Activated CD4-positive, alpha-beta T cell treated with anti-CD3 and anti-CD28 coated beads for 36 hours (primary cell): ENCODE measurements at regions not wholly inside any gene's neighbourhood (a gene's known extent, or its start where the extent isn't known, plus 50 kb on each side); places are given as distances from the start of the nearest gene placed in this dataset.

Source experiments
- ATAC-seq: fragments of 200-7000 bp; cut with Tn5 transposase; one replicate; pipeline ENCODE4 v1.10.0; 2021; ENCODE audit warnings: mild to moderate bottlenecking, moderate library complexity
- CTCF ChIA-PET: fragments of 350-600 bp; sonication (Branson Sonifier 250); formaldehyde crosslinking; loops from one replicate; lab custom pipeline; 2021; ENCODE audit warnings: antibody characterized with exemption; lab: Charles Lee
- POLR2A ChIA-PET: fragments of 350-600 bp; sonication (Branson Sonifier 250); formaldehyde crosslinking; loops from one replicate; lab custom pipeline; 2021; ENCODE audit warnings: antibody characterized with exemption, inconsistent platforms; lab: Charles Lee
- DNase-seq: peaks from one replicate; pipeline ENCODE4 v3.0.0-alpha.2; 2020
- H3K27ac Mint-ChIP-seq: one replicate; pipeline ENCODE4 v1.8.0; 2021; ENCODE audit warnings: mixed read lengths
- H3K27me3 Mint-ChIP-seq: one replicate; pipeline ENCODE4 v1.8.0; 2021; ENCODE audit warnings: mixed read lengths
- H3K36me3 Mint-ChIP-seq: one replicate; pipeline ENCODE4 v1.8.0; 2021; ENCODE audit warnings: low read depth, mixed read lengths
- H3K4me1 Mint-ChIP-seq: one replicate; pipeline ENCODE4 v1.8.0; 2021; ENCODE audit warnings: mixed read lengths
- H3K4me3 Mint-ChIP-seq: one replicate; pipeline ENCODE4 v1.8.0; 2021; ENCODE audit warnings: mild to moderate bottlenecking, moderate library complexity, mixed read lengths
- H3K9me3 Mint-ChIP-seq: one replicate; pipeline ENCODE4 v1.8.0; 2021; ENCODE audit warnings: low read depth, mixed read lengths
- intact Hi-C, 2 experiments: fragments of 100-400 bp; cut with DNase I in 1 of 2; cut with micrococcal nuclease in 1 of 2; formaldehyde crosslinking; loops; one replicate each; pipeline versions ENCODE4 v1.14.2 to v1.15.1; 2022 to 2024; cut with DNase I, micrococcal nuclease

DNA sequence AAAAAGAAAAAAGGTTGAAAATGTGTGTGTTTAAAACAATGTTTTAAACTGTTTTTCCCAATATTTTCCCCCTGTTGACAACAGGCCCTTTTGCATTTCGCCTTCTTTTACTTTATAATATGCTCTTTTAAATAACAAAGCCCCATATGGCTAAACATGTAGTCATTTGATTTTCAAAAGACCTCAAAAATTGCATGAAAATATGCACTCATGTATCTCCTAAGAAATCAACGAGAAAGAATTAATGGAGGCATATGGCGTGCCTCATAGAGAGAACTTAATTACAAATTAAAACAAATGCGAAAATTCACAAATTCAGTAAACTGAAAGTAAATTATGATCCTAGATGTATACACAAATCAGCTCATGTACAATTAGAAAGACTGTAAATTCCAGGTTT, 202.6 kb upstream of the FOXN3 start:
- Mint-ChIP-seq H3K27me3 (no peaks in the 10 kb centered on the region), H3K4me3 (peak overlapping the region; percentile 95), H3K4me1 (peaks cover 64% of the 10 kb centered on the region), H3K9me3 (no peaks in the 10 kb centered on the region), H3K36me3 (peaks cover 9% of the 10 kb centered on the region), H3K27ac (peak overlapping the region; percentile 94)
- ATAC-seq (no peak), DNase-seq (no peak)
- POLR2A ChIA-PET, result interaction anchor here (0.9 to 1.9 kb wide), 3 partner anchors 22 to 189 kb away, joined by 4 to 9 read pairs (median 6); no protein-coding TSS in a partner anchor
- intact Hi-C loops, result loop anchor here (1.0 to 10.0 kb wide), 8 partner anchors 83 to 1615 kb away; partner anchors contain the start of genes GPR65 (in 1 of the 2), RPS6KA5 (in 1 of the 2) and TDP1 (in 1 of the 2)
- CTCF ChIA-PET, result interaction anchor here (0.7 to 1.2 kb wide), 4 partner anchors 14 to 189 kb away, joined by 3 to 4 read pairs (median 3); no protein-coding TSS in a partner anchor

DNA sequence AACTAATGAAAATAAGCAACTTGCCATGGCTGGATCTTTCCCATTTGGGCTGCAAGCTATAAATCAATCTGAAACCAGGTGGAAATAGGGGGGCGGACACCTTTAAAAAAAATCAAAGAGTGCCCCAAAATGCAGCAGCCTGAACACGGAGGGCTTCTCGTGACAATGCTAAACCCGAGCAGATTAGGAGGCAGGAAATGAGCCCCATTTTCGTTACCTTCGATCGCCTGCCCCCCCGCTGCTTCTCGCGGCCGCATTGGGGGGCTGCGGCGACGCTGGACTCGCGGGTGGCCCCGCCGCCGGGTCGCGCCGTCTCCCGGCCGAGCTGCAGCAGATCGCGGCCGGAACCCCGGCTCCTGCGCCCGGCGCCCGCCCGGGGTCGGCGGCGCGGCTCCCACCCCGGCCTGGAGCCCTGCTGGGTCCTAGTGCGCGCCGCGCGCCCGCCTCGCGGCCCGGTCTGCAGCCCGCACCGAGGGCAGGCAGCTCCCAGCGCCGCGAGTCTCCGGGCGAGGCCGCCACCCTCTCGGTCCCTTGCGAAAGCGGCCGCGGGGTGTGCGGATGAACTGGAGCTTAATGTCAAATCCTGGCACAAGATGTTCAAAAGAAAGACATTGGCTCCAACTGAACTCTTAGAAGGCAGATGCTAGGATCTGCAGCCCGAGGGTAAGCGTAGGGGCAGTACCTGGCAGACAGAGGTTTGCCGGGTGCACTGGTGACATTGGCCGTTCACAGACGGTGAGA, 201.9 kb upstream of the FOXN3 start:
- peak; percentile 82 for DNase-seq
- H3K4me1 Mint-ChIP-seq, result peaks cover 70% of the 10 kb centered on the region
- no peaks in the 10 kb centered on the region for H3K9me3 Mint-ChIP-seq
- H3K27me3 Mint-ChIP-seq, result no peaks in the 10 kb centered on the region
- ChIA-PET POLR2A (interaction anchor here (0.6 to 1.9 kb wide), 5 partner anchors 22 to 189 kb away, joined by 3 to 9 read pairs (median 5); no protein-coding TSS in a partner anchor), CTCF (interaction anchor here (0.7 to 1.0 kb wide), 3 partner anchors 13 to 189 kb away, joined by 3 to 4 read pairs (median 3); no protein-coding TSS in a partner anchor)
- intact Hi-C loops, result loop anchor here (1.0 to 10.0 kb wide), 8 partner anchors 83 to 1614 kb away; partner anchors contain the start of genes GPR65 (in 1 of the 2), RPS6KA5 (in 1 of the 2) and TDP1 (in 1 of the 2)
- H3K27ac Mint-ChIP-seq, result peak overlapping the region; percentile 94
- ATAC-seq, result peak; percentile 38
- peaks cover 9% of the 10 kb centered on the region for H3K36me3 Mint-ChIP-seq
- H3K4me3 Mint-ChIP-seq, result peak overlapping the region; percentile 95

DNA sequence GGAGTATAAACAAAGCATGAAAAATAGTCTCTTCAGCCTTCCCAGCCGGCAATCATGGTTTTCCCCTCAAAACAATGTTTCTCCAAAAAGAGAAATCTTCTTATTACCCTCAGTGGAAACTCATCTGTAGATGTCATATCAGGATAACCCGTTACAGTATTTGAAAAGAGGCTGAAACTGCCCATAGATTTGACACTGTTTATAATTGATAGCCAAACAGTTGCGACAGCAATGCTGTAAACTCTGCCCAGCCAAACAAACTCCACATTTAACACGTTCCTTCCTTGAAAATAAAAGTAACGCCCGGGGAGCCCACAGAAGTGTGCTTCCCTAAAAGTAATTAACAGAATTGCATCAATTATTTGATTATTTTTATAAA, 201.3 kb upstream of the FOXN3 start:
- peak overlapping the region; percentile 97 for H3K27ac Mint-ChIP-seq
- H3K27me3 Mint-ChIP-seq, result no peaks in the 10 kb centered on the region
- H3K4me3 Mint-ChIP-seq, result peak overlapping the region; percentile 95
- peaks cover 72% of the 10 kb centered on the region for H3K4me1 Mint-ChIP-seq
- ChIA-PET CTCF (interaction anchor here (1.0 kb wide), 2 partner anchors 170 to 188 kb away, joined by 3 to 4 read pairs; no protein-coding TSS in a partner anchor), POLR2A (interaction anchor here (0.6 to 1.5 kb wide), 3 partner anchors 34 to 200 kb away, joined by 3 to 5 read pairs (median 3); no protein-coding TSS in a partner anchor)
- H3K36me3 Mint-ChIP-seq, result peaks cover 9% of the 10 kb centered on the region
- H3K9me3 Mint-ChIP-seq, result no peaks in the 10 kb centered on the region
- intact Hi-C loops, result loop anchor here (5.0 to 10.0 kb wide), 7 partner anchors 84 to 1614 kb away; partner anchors contain the start of genes GPR65 (in 1 of the 2), RPS6KA5 (in 1 of the 2) and TDP1 (in 1 of the 2)
- ATAC-seq (no peak), DNase-seq (no peak)

DNA sequence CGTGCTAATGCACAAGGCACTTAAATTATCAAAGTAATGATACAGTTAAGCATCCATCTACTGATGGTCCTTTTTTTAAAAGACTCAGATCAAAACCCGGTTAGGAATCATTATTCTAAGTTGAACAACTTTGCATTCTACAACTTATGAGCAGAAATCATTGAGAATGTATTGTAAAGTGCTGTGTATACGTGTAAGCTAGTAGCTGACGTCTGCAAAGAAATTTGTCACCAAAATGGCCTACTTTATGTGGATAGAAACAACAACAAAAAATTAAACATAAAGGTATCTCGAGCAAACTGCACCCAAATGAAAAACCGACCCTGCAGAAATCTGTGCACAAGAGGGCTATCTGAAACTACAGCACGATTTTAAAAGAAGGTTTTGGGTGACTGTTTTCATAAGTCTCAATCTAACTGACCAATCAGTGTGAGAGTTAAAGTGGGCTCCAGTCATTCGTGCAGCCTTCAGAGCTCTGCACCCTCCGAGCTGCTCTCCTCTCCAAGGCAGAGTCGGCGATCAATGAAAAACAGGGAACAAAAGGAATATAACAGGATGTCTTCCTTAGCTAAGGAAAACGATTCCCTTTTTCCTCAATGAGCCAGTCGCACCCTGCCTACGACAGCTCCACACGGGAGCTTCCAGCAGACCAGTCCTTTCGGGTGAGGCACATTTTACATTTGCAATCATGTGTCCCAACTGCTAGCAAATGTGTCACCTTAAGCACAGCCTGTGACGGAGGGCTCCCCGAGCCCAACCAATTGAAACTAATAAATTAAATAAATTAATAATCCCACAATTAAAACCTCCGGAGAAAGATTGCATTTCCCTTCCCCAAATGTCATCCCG, 200.7 kb upstream of the FOXN3 start:
- ATAC-seq (peak; percentile 14), DNase-seq (peak; percentile 59)
- H3K4me3 Mint-ChIP-seq, result peak overlapping the region; percentile 95
- no peaks in the 10 kb centered on the region for H3K27me3 Mint-ChIP-seq
- H3K36me3 Mint-ChIP-seq, result peaks cover 12% of the 10 kb centered on the region
- POLR2A ChIA-PET, result interaction anchor here (0.8 to 1.5 kb wide), 2 partner anchors 103 to 199 kb away, joined by 3 read pairs; no protein-coding TSS in a partner anchor
- H3K4me1 Mint-ChIP-seq, result peaks cover 71% of the 10 kb centered on the region
- H3K9me3 Mint-ChIP-seq, result no peaks in the 10 kb centered on the region
- intact Hi-C loops, result loop anchor here (5.0 to 10.0 kb wide), 7 partner anchors 85 to 1613 kb away; partner anchors contain the start of genes GPR65 (in 1 of the 2), RPS6KA5 (in 1 of the 2) and TDP1 (in 1 of the 2)
- CTCF ChIA-PET, result interaction anchor here (1.0 kb wide), 2 partner anchors 170 to 188 kb away, joined by 3 to 4 read pairs; no protein-coding TSS in a partner anchor
- H3K27ac Mint-ChIP-seq, result peak overlapping the region; percentile 97

DNA sequence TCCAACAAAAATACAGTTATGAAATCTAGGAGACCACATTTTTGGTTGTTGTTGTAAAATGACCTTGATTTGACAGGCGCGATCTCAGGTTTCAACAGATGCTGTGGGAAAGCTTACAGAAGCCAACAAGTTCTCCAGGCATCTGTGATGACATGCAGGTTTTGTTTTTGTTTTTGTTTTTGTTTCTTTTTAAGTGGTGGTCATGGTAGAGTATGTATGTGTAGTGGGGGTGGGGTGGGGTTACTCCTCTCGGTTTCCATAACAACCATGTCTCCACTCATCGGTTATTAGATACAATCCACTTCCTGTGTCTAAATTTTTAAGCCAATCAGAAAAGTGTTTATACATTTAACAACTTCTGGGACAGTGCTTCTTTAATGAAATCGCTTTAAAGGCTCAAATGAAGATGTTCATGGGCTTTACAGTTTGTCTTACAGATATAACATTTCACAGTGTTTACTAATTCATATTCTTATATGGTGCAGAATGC, 199.9 kb upstream of the FOXN3 start:
- Mint-ChIP-seq H3K4me1 (peaks cover 68% of the 10 kb centered on the region), H3K27me3 (no peaks in the 10 kb centered on the region), H3K9me3 (no peaks in the 10 kb centered on the region), H3K36me3 (peaks cover 15% of the 10 kb centered on the region), H3K4me3 (peak overlapping the region; percentile 95), H3K27ac (peak overlapping the region; percentile 97)
- ATAC-seq, result peak; percentile 4
- intact Hi-C loops, result loop anchor here (5.0 to 10.0 kb wide), 7 partner anchors 85 to 1612 kb away; partner anchors contain the start of genes GPR65 (in 1 of the 2), RPS6KA5 (in 1 of the 2) and TDP1 (in 1 of the 2)
- CTCF ChIA-PET, result no interaction called here
- DNase-seq, result peak; percentile 62
- POLR2A ChIA-PET, result no interaction called here

DNA sequence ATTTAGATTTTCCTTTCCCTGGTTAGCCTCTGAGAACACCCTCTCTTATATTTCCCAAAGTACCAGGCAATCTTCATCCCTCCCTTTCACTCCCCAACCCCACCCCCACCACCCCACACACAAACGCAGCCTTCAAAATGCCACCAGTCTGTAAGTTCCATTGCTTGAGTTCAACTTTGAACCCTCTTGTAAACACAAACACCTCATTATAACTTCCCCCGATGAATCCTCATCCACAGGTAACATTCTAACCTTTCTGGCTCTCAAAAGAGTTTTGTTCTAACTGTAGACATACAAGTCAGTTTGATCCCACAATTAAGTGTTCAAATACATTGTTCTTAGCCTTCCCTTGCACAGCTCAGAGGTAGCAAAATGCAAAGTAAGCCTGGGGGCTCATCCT, 199.4 kb upstream of the FOXN3 start:
- Mint-ChIP-seq H3K27ac (peak overlapping the region; percentile 97), H3K4me1 (peaks cover 66% of the 10 kb centered on the region), H3K4me3 (peak overlapping the region; percentile 95), H3K9me3 (no peaks in the 10 kb centered on the region), H3K27me3 (no peaks in the 10 kb centered on the region), H3K36me3 (peaks cover 18% of the 10 kb centered on the region)
- intact Hi-C loops, result loop anchor here (5.0 to 10.0 kb wide), 7 partner anchors 86 to 1612 kb away; partner anchors contain the start of genes GPR65 (in 1 of the 2), RPS6KA5 (in 1 of the 2) and TDP1 (in 1 of the 2)
- POLR2A ChIA-PET, result no interaction called here
- ATAC-seq, result no peak
- CTCF ChIA-PET, result no interaction called here
- DNase-seq, result no peak

DNA sequence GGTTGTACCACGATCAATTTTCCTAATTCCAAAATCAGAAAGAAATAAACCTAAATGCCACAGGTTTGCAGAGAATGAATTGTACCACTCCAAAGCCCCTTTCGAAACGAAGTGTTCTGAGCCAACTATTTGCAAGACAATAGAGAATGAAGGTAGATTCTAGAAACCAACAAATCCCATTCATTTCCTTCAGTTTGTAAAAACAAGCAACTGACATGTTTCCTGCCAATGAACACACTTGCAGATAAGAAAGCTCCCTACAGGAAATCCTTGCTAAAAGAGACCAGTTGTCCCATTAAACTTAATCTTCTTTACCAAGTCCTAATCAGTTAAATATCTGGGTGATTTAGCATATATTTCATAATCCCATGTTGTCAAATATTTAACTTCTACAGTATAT, 198.4 kb upstream of the FOXN3 start:
- Mint-ChIP-seq H3K4me3 (peak overlapping the region; percentile 95), H3K27me3 (no peaks in the 10 kb centered on the region), H3K36me3 (peaks cover 27% of the 10 kb centered on the region), H3K27ac (peak overlapping the region; percentile 64), H3K4me1 (peaks cover 68% of the 10 kb centered on the region), H3K9me3 (no peaks in the 10 kb centered on the region)
- ChIA-PET CTCF (interaction anchor here (0.6 to 0.7 kb wide), 2 partner anchors 136 to 157 kb away, joined by 3 to 4 read pairs; no protein-coding TSS in a partner anchor), POLR2A (interaction anchor here (0.7 kb wide), 1 partner anchor 71 kb away, joined by 3 read pairs; no protein-coding TSS in a partner anchor)
- no peak for DNase-seq
- intact Hi-C loops, result loop anchor here (5.0 to 10.0 kb wide), 7 partner anchors 87 to 1611 kb away; partner anchors contain the start of genes GPR65 (in 1 of the 2), RPS6KA5 (in 1 of the 2) and TDP1 (in 1 of the 2)
- no peak for ATAC-seq

DNA sequence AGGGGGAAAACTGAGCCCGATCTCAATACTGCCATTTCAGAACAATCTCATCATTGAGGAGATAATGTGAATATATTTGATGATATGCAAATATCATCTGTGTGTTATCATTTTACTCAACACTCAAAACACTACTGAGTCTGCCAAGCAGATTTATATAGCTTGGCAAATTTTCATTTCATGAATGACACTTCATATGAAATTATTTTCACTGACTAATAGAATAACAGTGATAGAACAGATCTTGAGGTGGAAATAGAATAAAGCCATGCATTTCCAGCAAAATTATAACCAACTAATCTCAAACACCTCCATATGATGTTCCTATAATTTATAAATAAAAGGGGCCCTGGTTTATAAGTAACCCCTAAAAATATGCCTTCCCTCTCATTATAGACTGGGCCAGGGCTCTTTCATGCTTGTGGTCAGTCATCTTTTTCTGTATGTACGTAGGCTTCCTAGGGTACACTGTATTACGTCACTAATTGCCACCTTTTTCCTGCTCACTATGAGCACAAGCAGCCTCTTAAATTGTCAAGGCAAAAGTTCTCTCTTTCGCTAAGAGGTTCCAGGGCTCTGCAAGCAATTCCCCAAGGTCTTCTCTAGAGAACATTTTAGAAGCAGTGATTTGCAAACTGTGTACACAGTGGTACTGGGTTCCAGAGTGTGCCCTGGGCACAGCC, 197.1 kb upstream of the FOXN3 start:
- CTCF ChIA-PET, result interaction anchor here (0.6 to 1.7 kb wide), 3 partner anchors 22 to 223 kb away, joined by 3 to 5 read pairs (median 3); no protein-coding TSS in a partner anchor
- peak overlapping the region; percentile 92 for H3K27ac Mint-ChIP-seq
- peak; percentile 14 for ATAC-seq
- peaks cover 32% of the 10 kb centered on the region for H3K36me3 Mint-ChIP-seq
- H3K9me3 Mint-ChIP-seq, result no peaks in the 10 kb centered on the region
- DNase-seq, result no peak
- H3K4me1 Mint-ChIP-seq, result peaks cover 73% of the 10 kb centered on the region
- peak overlapping the region; percentile 62 for H3K4me3 Mint-ChIP-seq
- POLR2A ChIA-PET, result interaction anchor here (1.1 to 1.2 kb wide), 2 partner anchors 12 to 137 kb away, joined by 3 to 4 read pairs; no protein-coding TSS in a partner anchor
- H3K27me3 Mint-ChIP-seq, result no peaks in the 10 kb centered on the region
- intact Hi-C loops, result loop anchor here (10.0 kb wide), 3 partner anchors 301 to 1609 kb away; partner anchors contain the start of genes GPR65 (in 1 of the 2) and RPS6KA5 (in 1 of the 2)

DNA sequence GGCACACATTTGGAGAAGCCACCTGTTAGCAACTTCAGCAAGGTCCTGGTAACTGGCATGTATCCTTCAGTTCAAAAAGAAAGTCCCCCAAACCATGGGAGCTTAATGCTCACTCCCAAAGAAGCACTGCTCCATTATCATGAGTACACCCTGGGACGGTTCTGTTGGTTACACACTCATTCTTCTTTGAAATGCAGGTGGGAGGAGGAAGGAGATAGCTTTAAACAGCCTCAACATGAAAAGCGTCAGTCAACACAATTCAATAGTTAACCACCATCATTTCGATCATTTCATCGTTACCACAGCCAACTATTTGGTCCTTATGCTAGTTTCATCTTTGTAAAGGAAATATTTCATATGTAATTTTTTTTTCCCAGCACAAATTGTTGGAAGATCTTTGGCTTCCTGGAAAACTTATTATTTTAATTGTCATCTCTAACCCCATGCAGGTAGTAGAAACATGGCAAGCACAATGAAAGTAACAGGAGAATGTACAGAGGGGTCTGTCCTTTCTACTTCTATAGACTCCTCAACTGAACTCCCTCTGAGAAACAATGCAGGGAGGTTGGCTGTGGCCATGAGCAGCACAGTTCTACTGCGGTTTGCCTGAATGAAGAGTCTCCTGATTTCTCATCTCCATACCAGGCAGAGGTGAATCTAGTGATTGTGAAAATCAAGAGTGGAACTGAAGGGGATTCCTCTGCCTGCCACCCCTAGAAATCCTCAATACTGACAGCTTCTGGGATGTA, 196.4 kb upstream of the FOXN3 start:
- intact Hi-C loops, result loop anchor here (1.0 to 10.0 kb wide), 4 partner anchors 183 to 1609 kb away; partner anchors contain the start of genes GPR65 (in 1 of the 2) and RPS6KA5 (in 1 of the 2)
- H3K9me3 Mint-ChIP-seq, result peaks cover 2% of the 10 kb centered on the region
- peaks cover 80% of the 10 kb centered on the region for H3K4me1 Mint-ChIP-seq
- ATAC-seq, result peak; percentile 70
- POLR2A ChIA-PET, result interaction anchor here (0.7 to 1.2 kb wide), 5 partner anchors 13 to 183 kb away, joined by 3 to 4 read pairs (median 3); no protein-coding TSS in a partner anchor
- DNase-seq, result peak; percentile 64
- peaks cover 38% of the 10 kb centered on the region for H3K36me3 Mint-ChIP-seq
- peak overlapping the region; percentile 92 for H3K27ac Mint-ChIP-seq
- CTCF ChIA-PET, result interaction anchor here (0.6 to 1.7 kb wide), 3 partner anchors 23 to 104 kb away, joined by 3 to 5 read pairs (median 3); no protein-coding TSS in a partner anchor
- no peaks in the 10 kb centered on the region for H3K27me3 Mint-ChIP-seq
- H3K4me3 Mint-ChIP-seq, result peak overlapping the region; percentile 62
